Neuronal stem cell (in vitro differentiated cells): ENCODE measurements at regions not wholly inside any gene's neighbourhood (a gene's known extent, or its start where the extent isn't known, plus 50 kb on each side); places are given as distances from the start of the nearest gene placed in this dataset.
"Not testable (repeated sequence)": the region's sequence is repeated elsewhere in the genome, so short reads cannot be mapped to it uniquely, and the experiment has no call there.

Experiments used
- DNase-seq: peaks from one replicate; pipeline ENCODE4 v3.0.0-alpha.2; 2013; ENCODE audit warnings: low spot score
- H2AFZ ChIP-seq: one replicate; pipeline ENCODE4 v1.6.1; 2013; ENCODE audit warnings: mild to moderate bottlenecking, low read length, inconsistent platforms
- H2AK5ac ChIP-seq: 2 replicates; pipeline ENCODE4 v1.6.1; 2013; ENCODE audit warnings: low read depth, mild to moderate bottlenecking, inconsistent platforms, low read length, moderate library complexity, mixed read lengths
- H2BK120ac ChIP-seq: 2 replicates; pipeline ENCODE4 v1.6.1; 2013; ENCODE audit warnings: low read depth, mild to moderate bottlenecking, inconsistent platforms, low read length, moderate library complexity, mixed read lengths
- H2BK12ac ChIP-seq: one replicate; pipeline ENCODE4 v1.6.1; 2013; ENCODE audit warnings: low read length, inconsistent platforms
- H2BK15ac ChIP-seq: 2 replicates; pipeline ENCODE4 v1.6.1; 2013; ENCODE audit warnings: mild to moderate bottlenecking, low read length, inconsistent platforms, mixed read lengths
- H2BK5ac ChIP-seq: one replicate; pipeline ENCODE4 v1.6.1; 2013; ENCODE audit warnings: inconsistent platforms, mild to moderate bottlenecking, low read length, moderate library complexity
- H3K14ac ChIP-seq: one replicate; pipeline ENCODE4 v1.6.1; 2013; ENCODE audit warnings: low read length, inconsistent platforms
- H3K18ac ChIP-seq: 2 replicates; pipeline ENCODE4 v1.6.1; 2013; ENCODE audit warnings: low read length, inconsistent platforms
- H3K23ac ChIP-seq: 2 replicates; pipeline ENCODE4 v1.6.1; 2013; ENCODE audit warnings: low read depth, mild to moderate bottlenecking, mixed read lengths, low read length, inconsistent platforms; ENCODE audit not compliant: poor library complexity
- H3K27ac ChIP-seq: replicated peaks from 3 replicates; pipeline ENCODE4 v1.5.1; 2013; ENCODE audit warnings: low read length, inconsistent platforms
- H3K27me3 ChIP-seq, 3 experiments: 2 replicates each; pipeline ENCODE4 v1.6.1; 2013; ENCODE audit warnings: low read length in 3 of 3, mild to moderate bottlenecking in 2 of 3, inconsistent platforms in 1 of 3, low read depth in 1 of 3, mixed read lengths in 1 of 3, moderate library complexity in 1 of 3; ENCODE audit not compliant: control insufficient read depth in 3 of 3, insufficient read depth in 3 of 3
- H3K36me3 ChIP-seq, 2 donors: replicated peaks in 1 of 2; 2 replicates each; pipeline ENCODE4 v1.6.1; 2013; ENCODE audit warnings: low read length in 2 of 2; ENCODE audit not compliant: control insufficient read depth in 2 of 2, insufficient read depth in 2 of 2
- H3K4ac ChIP-seq: 2 replicates; pipeline ENCODE4 v1.6.1; 2013; ENCODE audit warnings: inconsistent platforms, mild to moderate bottlenecking, low read length, moderate library complexity
- H3K4me1 ChIP-seq, 2 donors: 1 replicate in 1 of 2; 2 replicates in 1 of 2; pipeline ENCODE4 v1.6.1; 2013; ENCODE audit warnings: low read length in 2 of 2, low read depth in 1 of 2; ENCODE audit not compliant: control insufficient read depth in 2 of 2, insufficient read depth in 1 of 2
- H3K4me2 ChIP-seq: one replicate; pipeline ENCODE4 v1.6.1; 2013; ENCODE audit warnings: mild to moderate bottlenecking, low read length, inconsistent platforms; ENCODE audit not compliant: insufficient read depth, poor library complexity, severe bottlenecking
- H3K4me3 ChIP-seq, 2 donors: 2 replicates each; pipeline ENCODE4 v1.5.1; 2013; ENCODE audit warnings: low read length in 2 of 2, mild to moderate bottlenecking in 2 of 2, inconsistent platforms in 1 of 2, moderate library complexity in 1 of 2
- H3K79me1 ChIP-seq: one replicate; pipeline ENCODE4 v1.6.1; 2013; ENCODE audit warnings: low read depth, mild to moderate bottlenecking, inconsistent platforms, low read length, moderate library complexity
- H3K9ac ChIP-seq: one replicate; pipeline ENCODE4 v1.6.1; 2013; ENCODE audit warnings: mild to moderate bottlenecking, low read depth, low read length, inconsistent platforms; ENCODE audit not compliant: poor library complexity
- H3K9me3 ChIP-seq, 2 donors: replicated peaks in 1 of 2; 2 replicates each; pipeline versions ENCODE3 to v1.6.1; 2013; ENCODE audit warnings: low read length in 2 of 2, mild to moderate bottlenecking in 2 of 2, inconsistent platforms in 1 of 2, low read depth in 1 of 2, mixed read lengths in 1 of 2, moderate library complexity in 1 of 2; ENCODE audit not compliant: control insufficient read depth in 2 of 2, insufficient read depth in 1 of 2
- H4K8ac ChIP-seq: one replicate; pipeline ENCODE4 v1.6.1; 2013; ENCODE audit warnings: low read depth, mild to moderate bottlenecking, inconsistent platforms, low read length, moderate library complexity
- H4K91ac ChIP-seq: one replicate; pipeline ENCODE4 v1.6.1; 2013; ENCODE audit warnings: low read length, low read depth, mild to moderate bottlenecking, inconsistent platforms; ENCODE audit not compliant: poor library complexity
- WGBS, 2 donors: extraction: QIAGEN DNeasy Blood & Tissue Kit; methylation state at CpG; one replicate each; pipeline ENCODE4 v1.1.7; 2013; ENCODE audit warnings: missing lambda C conversion rate in 2 of 2, mixed read lengths in 1 of 2; ENCODE audit not compliant: insufficient read length in 2 of 2, insufficient replicate concordance in 1 of 2; ENCODE audit errors: extremely low coverage in 2 of 2; 5-methylcytosine and 5-hydroxymethylcytosine counted together

GRCh38 chr5:5738797-5739489 lies 316.5 kb downstream of the ICE1 start:
- no peak overlapping the region for H3K27ac ChIP-seq
- no peaks in the 10 kb centered on the region for H3K4me1 ChIP-seq
- no peak overlapping the region for H2AFZ ChIP-seq
- no peaks in the 10 kb centered on the region for H3K9me3 ChIP-seq
- no peaks in the 10 kb centered on the region for H3K27me3 ChIP-seq
- no peak overlapping the region for H2BK5ac ChIP-seq
- no peak overlapping the region for H3K18ac ChIP-seq
- no peak overlapping the region for H2BK120ac ChIP-seq
- H3K23ac ChIP-seq = no peak overlapping the region
- H4K8ac ChIP-seq = no peak overlapping the region
- no peak overlapping the region for H3K4me2 ChIP-seq
- no peaks in the 10 kb centered on the region for H3K36me3 ChIP-seq
- H3K14ac ChIP-seq = no peak overlapping the region
- DNase-seq = no peak
- no peaks in the 10 kb centered on the region for H3K79me1 ChIP-seq
- no peak overlapping the region for H4K91ac ChIP-seq
- WGBS, 2 donors = no CpG with 5 or more reads among the region's 2 CpGs
- no peak overlapping the region for H2BK15ac ChIP-seq
- no peak overlapping the region for H2AK5ac ChIP-seq
- H3K4ac ChIP-seq = no peak overlapping the region
- no peak overlapping the region for H3K9ac ChIP-seq
- H2BK12ac ChIP-seq = no peak overlapping the region
- H3K4me3 ChIP-seq = no peak overlapping the region

GRCh38 chr5:5736007-5736406 lies 313.5 kb downstream of the ICE1 start:
- no peak overlapping the region for H4K91ac ChIP-seq
- no peaks in the 10 kb centered on the region for H3K79me1 ChIP-seq
- H2BK15ac ChIP-seq = no peak overlapping the region
- no peak overlapping the region for H2BK120ac ChIP-seq
- H3K27me3 ChIP-seq = no peaks in the 10 kb centered on the region
- WGBS, 2 donors = no CpG with 5 or more reads among the region's 2 CpGs
- H2BK5ac ChIP-seq = no peak overlapping the region
- DNase-seq = no peak
- H3K36me3 ChIP-seq = no peaks in the 10 kb centered on the region
- no peak overlapping the region for H3K9ac ChIP-seq
- no peak overlapping the region for H3K4me3 ChIP-seq
- no peak overlapping the region for H2AFZ ChIP-seq
- H2BK12ac ChIP-seq = no peak overlapping the region
- H3K18ac ChIP-seq = no peak overlapping the region
- H3K23ac ChIP-seq = no peak overlapping the region
- H4K8ac ChIP-seq = no peak overlapping the region
- no peak overlapping the region for H3K4me2 ChIP-seq
- H3K4ac ChIP-seq = no peak overlapping the region
- no peak overlapping the region for H3K14ac ChIP-seq
- no peaks in the 10 kb centered on the region for H3K9me3 ChIP-seq
- H3K27ac ChIP-seq = no peak overlapping the region
- no peaks in the 10 kb centered on the region for H3K4me1 ChIP-seq
- no peak overlapping the region for H2AK5ac ChIP-seq

GRCh38 chr5:5733058-5733457 lies 310.6 kb downstream of the ICE1 start:
- not testable (repeated sequence) for H3K79me1 ChIP-seq, H3K27me3 ChIP-seq, H3K9ac ChIP-seq, H2AFZ ChIP-seq, H3K4me2 ChIP-seq, H2BK15ac ChIP-seq, H3K4me3 ChIP-seq, H3K27ac ChIP-seq, H3K9me3 ChIP-seq, H3K36me3 ChIP-seq, H2BK5ac ChIP-seq, H4K91ac ChIP-seq, DNase-seq, H3K18ac ChIP-seq, H2BK120ac ChIP-seq, H3K4me1 ChIP-seq, H2AK5ac ChIP-seq, H2BK12ac ChIP-seq, H4K8ac ChIP-seq, H3K23ac ChIP-seq, H3K14ac ChIP-seq, H3K4ac ChIP-seq
- no CpG with 5 or more reads among the region's 2 CpGs for WGBS, 2 donors

GRCh38 chr5:5726401-5726800 lies 303.9 kb downstream of the ICE1 start:
- H3K4me3 ChIP-seq = no peak overlapping the region
- H4K91ac ChIP-seq = no peak overlapping the region
- H2BK120ac ChIP-seq = no peak overlapping the region
- no peak overlapping the region for H2AK5ac ChIP-seq
- no peak overlapping the region for H3K14ac ChIP-seq
- H3K36me3 ChIP-seq = no peaks in the 10 kb centered on the region
- DNase-seq = no peak
- no peak overlapping the region for H4K8ac ChIP-seq
- no peak overlapping the region for H2BK12ac ChIP-seq
- H3K79me1 ChIP-seq = no peaks in the 10 kb centered on the region
- H2BK15ac ChIP-seq = no peak overlapping the region
- no peak overlapping the region for H2AFZ ChIP-seq
- H3K27ac ChIP-seq = no peak overlapping the region
- H2BK5ac ChIP-seq = no peak overlapping the region
- no peak overlapping the region for H3K4me2 ChIP-seq
- no peak overlapping the region for H3K23ac ChIP-seq
- H3K4ac ChIP-seq = no peak overlapping the region
- no peaks in the 10 kb centered on the region for H3K9me3 ChIP-seq
- H3K27me3 ChIP-seq = no peaks in the 10 kb centered on the region
- no peak overlapping the region for H3K18ac ChIP-seq
- H3K9ac ChIP-seq = no peak overlapping the region
- no CpG with 5 or more reads among the region's 6 CpGs for WGBS, 2 donors
- H3K4me1 ChIP-seq = no peaks in the 10 kb centered on the region
